ENCODE measurements at regions not wholly inside any gene's neighbourhood (a gene's known extent, or its start where the extent isn't known, plus 50 kb on each side); places are given as distances from the start of the nearest gene placed in this dataset.

GRCh38 chr14:101350691-101351090 lies 210.6 kb upstream of the DIO3 start:
- peaks cover 65% of the 10 kb centered on the region for H3K9me3 ChIP-seq (ENCODE audit: low read length)
- peaks cover 19% of the 10 kb centered on the region; the same call in 1 of the 2 replicates for H3K36me3 ChIP-seq (ENCODE audit: insufficient read depth, low read length)
- H3K4me1 ChIP-seq (ENCODE audit: insufficient read depth, low read length, poor library complexity, severe bottlenecking), result no peaks in the 10 kb centered on the region
- no peak overlapping the region for H3K27ac ChIP-seq (ENCODE audit: low read depth, low read length, poor library complexity, severe bottlenecking)
- no peak overlapping the region for H3K4me3 ChIP-seq (ENCODE audit: low read depth, low read length, poor library complexity, severe bottlenecking)
- no peak for DNase-seq (ENCODE audit: low spot score)
- H2AFZ ChIP-seq (ENCODE audit: low read length), result no peak overlapping the region
- ChIA-PET CTCF (ENCODE audit: unreplicated experiment) (interaction anchor here (0.6 kb wide), 1 partner anchor 167 kb away, joined by 11 read pairs; no protein-coding TSS in a partner anchor), POLR2A (interaction anchor here (1.0 to 1.2 kb wide), 3 partner anchors 12 to 96 kb away, joined by 3 to 7 read pairs (median 6); no protein-coding TSS in a partner anchor)
- BruUV-seq (replicated peaks), result no TSS peak
- intact Hi-C loops (cut with micrococcal nuclease; ENCODE audit: unreplicated experiment), result no loop called here
- H4K20me1 ChIP-seq (ENCODE audit: insufficient read depth, low read length), result no peaks in the 10 kb centered on the region
- H3K4me2 ChIP-seq (ENCODE audit: low read length), result no peak overlapping the region
- no peak for TF ChIP-seq EZH2phosphoT487 (IDR thresholded peaks at IDR 0.05; ENCODE audit: borderline replicate concordance, low read depth, low read length)
- TF ChIP-seq, protein P1, sequence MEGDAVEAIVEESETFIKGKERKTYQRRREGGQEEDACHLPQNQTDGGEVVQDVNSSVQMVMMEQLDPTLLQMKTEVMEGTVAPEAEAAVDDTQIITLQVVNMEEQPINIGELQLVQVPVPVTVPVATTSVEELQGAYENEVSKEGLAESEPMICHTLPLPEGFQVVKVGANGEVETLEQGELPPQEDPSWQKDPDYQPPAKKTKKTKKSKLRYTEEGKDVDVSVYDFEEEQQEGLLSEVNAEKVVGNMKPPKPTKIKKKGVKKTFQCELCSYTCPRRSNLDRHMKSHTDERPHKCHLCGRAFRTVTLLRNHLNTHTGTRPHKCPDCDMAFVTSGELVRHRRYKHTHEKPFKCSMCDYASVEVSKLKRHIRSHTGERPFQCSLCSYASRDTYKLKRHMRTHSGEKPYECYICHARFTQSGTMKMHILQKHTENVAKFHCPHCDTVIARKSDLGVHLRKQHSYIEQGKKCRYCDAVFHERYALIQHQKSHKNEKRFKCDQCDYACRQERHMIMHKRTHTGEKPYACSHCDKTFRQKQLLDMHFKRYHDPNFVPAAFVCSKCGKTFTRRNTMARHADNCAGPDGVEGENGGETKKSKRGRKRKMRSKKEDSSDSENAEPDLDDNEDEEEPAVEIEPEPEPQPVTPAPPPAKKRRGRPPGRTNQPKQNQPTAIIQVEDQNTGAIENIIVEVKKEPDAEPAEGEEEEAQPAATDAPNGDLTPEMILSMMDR (conservative IDR thresholded peaks at IDR 0.05; ENCODE audit: low read length), result no peak
- H3K9me2 ChIP-seq (ENCODE audit: insufficient read depth, low read length), result no peaks in the 10 kb centered on the region
- no peaks in the 10 kb centered on the region for H3K79me2 ChIP-seq (ENCODE audit: insufficient read depth, low read depth, low read length)

DNA sequence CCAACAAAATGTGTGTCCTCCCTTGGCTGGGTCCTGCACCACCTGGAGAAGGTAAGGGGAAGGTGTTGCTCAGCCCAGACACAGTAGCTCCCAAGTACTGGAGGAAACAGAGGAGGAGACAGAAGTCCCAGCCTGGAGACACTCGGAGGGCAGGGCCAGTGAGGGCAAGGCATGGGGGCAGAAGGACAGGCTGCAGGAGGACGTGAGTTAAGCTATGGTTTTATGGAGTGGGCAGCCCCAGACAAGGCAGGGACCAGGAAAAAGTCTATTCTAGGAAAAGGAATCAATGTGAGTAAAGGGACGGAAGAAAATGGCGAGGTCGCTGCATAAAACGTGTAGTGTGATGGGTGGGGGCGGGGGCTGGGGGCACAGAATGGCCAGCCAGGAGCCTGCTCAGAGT lies 210.1 kb upstream of the DIO3 start:
- H3K4me2 ChIP-seq (ENCODE audit: low read length), result no peak overlapping the region
- H3K27ac ChIP-seq (ENCODE audit: low read depth, low read length, poor library complexity, severe bottlenecking), result no peak overlapping the region
- H2AFZ ChIP-seq (ENCODE audit: low read length), result no peak overlapping the region
- intact Hi-C loops (cut with micrococcal nuclease; ENCODE audit: unreplicated experiment), result no loop called here
- no peaks in the 10 kb centered on the region for H3K79me2 ChIP-seq (ENCODE audit: insufficient read depth, low read depth, low read length)
- DNase-seq (ENCODE audit: low spot score), result no peak
- H3K4me1 ChIP-seq (ENCODE audit: insufficient read depth, low read length, poor library complexity, severe bottlenecking), result no peaks in the 10 kb centered on the region
- ChIA-PET CTCF (ENCODE audit: unreplicated experiment) (interaction anchor here (0.6 kb wide), 1 partner anchor 167 kb away, joined by 11 read pairs; no protein-coding TSS in a partner anchor), POLR2A (interaction anchor here (1.0 to 1.2 kb wide), 3 partner anchors 13 to 96 kb away, joined by 3 to 7 read pairs (median 6); no protein-coding TSS in a partner anchor)
- H3K9me2 ChIP-seq (ENCODE audit: insufficient read depth, low read length), result no peaks in the 10 kb centered on the region
- H3K9me3 ChIP-seq (ENCODE audit: low read length), result peaks cover 65% of the 10 kb centered on the region
- H3K4me3 ChIP-seq (ENCODE audit: low read depth, low read length, poor library complexity, severe bottlenecking), result no peak overlapping the region
- no peak for TF ChIP-seq EZH2phosphoT487 (IDR thresholded peaks at IDR 0.05; ENCODE audit: borderline replicate concordance, low read depth, low read length)
- TF ChIP-seq, protein P1 (conservative IDR thresholded peaks at IDR 0.05; ENCODE audit: low read length), result no peak
- no peaks in the 10 kb centered on the region for H4K20me1 ChIP-seq (ENCODE audit: insufficient read depth, low read length)
- no TSS peak for BruUV-seq (replicated peaks)
- H3K36me3 ChIP-seq (ENCODE audit: insufficient read depth, low read length), result peaks cover 24% of the 10 kb centered on the region; the same call in 1 of the 2 replicates

- H3K79me2 ChIP-seq (ENCODE audit: insufficient read depth, low read depth, low read length), result no peaks in the 10 kb centered on the region
- H3K4me3 ChIP-seq (ENCODE audit: low read depth, low read length, poor library complexity, severe bottlenecking), result no peak overlapping the region
- H3K9me3 ChIP-seq (ENCODE audit: low read length), result peaks cover 65% of the 10 kb centered on the region
- BruUV-seq (replicated peaks), result no TSS peak
- H4K20me1 ChIP-seq (ENCODE audit: insufficient read depth, low read length), result no peaks in the 10 kb centered on the region
- H3K9me2 ChIP-seq (ENCODE audit: insufficient read depth, low read length), result no peaks in the 10 kb centered on the region
- DNase-seq (ENCODE audit: low spot score), result no peak
- no peak overlapping the region for H2AFZ ChIP-seq (ENCODE audit: low read length)
- TF ChIP-seq, protein P1 (conservative IDR thresholded peaks at IDR 0.05; ENCODE audit: low read length), result no peak
- TF ChIP-seq EZH2phosphoT487 (IDR thresholded peaks at IDR 0.05; ENCODE audit: borderline replicate concordance, low read depth, low read length), result no peak
- no peak overlapping the region for H3K4me2 ChIP-seq (ENCODE audit: low read length)
- peaks cover 30% of the 10 kb centered on the region; the same call in 1 of the 2 replicates for H3K36me3 ChIP-seq (ENCODE audit: insufficient read depth, low read length)
- CTCF ChIA-PET (ENCODE audit: unreplicated experiment), result interaction anchor here (0.6 kb wide), 1 partner anchor 1301 kb away, joined by 4 read pairs; no protein-coding TSS in a partner anchor
- H3K4me1 ChIP-seq (ENCODE audit: insufficient read depth, low read length, poor library complexity, severe bottlenecking), result no peaks in the 10 kb centered on the region
- no peak overlapping the region for H3K27ac ChIP-seq (ENCODE audit: low read depth, low read length, poor library complexity, severe bottlenecking)
- POLR2A ChIA-PET, result interaction anchor here (0.9 kb wide), 1 partner anchor 14 kb away, joined by 4 read pairs; no protein-coding TSS in a partner anchor
- intact Hi-C loops (cut with micrococcal nuclease; ENCODE audit: unreplicated experiment), result no loop called here
These were observed 209.5 kb upstream of the DIO3 start for GRCh38 chr14:101351769-101352168.

All from OCI-LY7 (cell line).